Small intestine (tissue), 7 donors: ENCODE measurements at regions not wholly inside any gene's neighbourhood (a gene's known extent, or its start where the extent isn't known, plus 50 kb on each side); places are given as distances from the start of the nearest gene placed in this dataset.

Source experiments
- DNase-seq, 2 donors: peaks; one replicate each; pipeline versions ENCODE4 v3.0.0 to v3.0.0-alpha.2; 2013
- FAIRE-seq: peaks from 2 replicates; lab custom pipeline; 2012; peaks lifted over from hg19 to GRCh38; lab: Jason Lieb, UNC
- H3K27ac ChIP-seq, 3 donors: one replicate each; pipeline ENCODE4 v1.5.1; 2013; ENCODE audit warnings: low read length in 2 of 3, mild to moderate bottlenecking in 2 of 3, control low read depth in 1 of 3, inconsistent platforms in 1 of 3, low read depth in 1 of 3, moderate library complexity in 1 of 3
- H3K27me3 ChIP-seq, 3 donors: one replicate each; pipeline ENCODE4 v1.6.1; 2013; ENCODE audit warnings: low read length in 3 of 3, inconsistent platforms in 1 of 3; ENCODE audit not compliant: control insufficient read depth in 3 of 3, insufficient read depth in 3 of 3
- H3K36me3 ChIP-seq, 3 donors: one replicate each; pipeline ENCODE4 v1.6.1; 2013; ENCODE audit warnings: low read length in 3 of 3, inconsistent platforms in 1 of 3, low read depth in 1 of 3, mild to moderate bottlenecking in 1 of 3, moderate library complexity in 1 of 3; ENCODE audit not compliant: control insufficient read depth in 3 of 3, insufficient read depth in 2 of 3
- H3K4me1 ChIP-seq, 3 donors: one replicate each; pipeline ENCODE4 v1.6.1; 2013; ENCODE audit warnings: low read length in 2 of 3, inconsistent platforms in 1 of 3, low read depth in 1 of 3, mild to moderate bottlenecking in 1 of 3, moderate library complexity in 1 of 3; ENCODE audit not compliant: control insufficient read depth in 3 of 3, insufficient read depth in 2 of 3
- H3K4me3 ChIP-seq, 3 donors: one replicate each; pipeline ENCODE4 v1.5.1; 2013; ENCODE audit warnings: low read length in 3 of 3, control low read depth in 1 of 3, inconsistent platforms in 1 of 3, low read depth in 1 of 3, mild to moderate bottlenecking in 1 of 3, moderate library complexity in 1 of 3
- H3K9me3 ChIP-seq, 2 donors: one replicate each; pipeline ENCODE4 v1.6.1; 2013; ENCODE audit warnings: low read depth in 1 of 2, low read length in 1 of 2; ENCODE audit not compliant: control insufficient read depth in 2 of 2, insufficient read depth in 1 of 2
- WGBS, 3 donors: extraction: QIAGEN DNeasy Blood & Tissue Kit; methylation state at CpG; one replicate each; pipeline ENCODE4 v1.1.7; 2013; 5-methylcytosine and 5-hydroxymethylcytosine counted together
- donor health status: healthy with polysubstance abuse.
- donor health status: control.
- donor health status: control.
- donor health status: Bipolar disorder and iron deficiency.
- donor health status: healthy.

- H3K27me3 ChIP-seq: peaks cover 0 to 2% (median 0%) of the 10 kb centered on the region in 3 donors
- no peaks in the 10 kb centered on the region for H3K9me3 ChIP-seq
- H3K36me3 ChIP-seq: no peaks in the 10 kb centered on the region
- no peaks in the 10 kb centered on the region for H3K4me1 ChIP-seq
- H3K27ac ChIP-seq: no peak overlapping the region
- no peak for FAIRE-seq
- no peak overlapping the region for H3K4me3 ChIP-seq
- DNase-seq: no peak
- 52 to 79% (median 65%) methylated on average over 5 of the region's 5 CpGs for whole genome bisulfite sequencing, 3 donors
These were observed 93.1 kb upstream of the HEY2 start for GRCh38 chr6:125656287-125656870.

DNA sequence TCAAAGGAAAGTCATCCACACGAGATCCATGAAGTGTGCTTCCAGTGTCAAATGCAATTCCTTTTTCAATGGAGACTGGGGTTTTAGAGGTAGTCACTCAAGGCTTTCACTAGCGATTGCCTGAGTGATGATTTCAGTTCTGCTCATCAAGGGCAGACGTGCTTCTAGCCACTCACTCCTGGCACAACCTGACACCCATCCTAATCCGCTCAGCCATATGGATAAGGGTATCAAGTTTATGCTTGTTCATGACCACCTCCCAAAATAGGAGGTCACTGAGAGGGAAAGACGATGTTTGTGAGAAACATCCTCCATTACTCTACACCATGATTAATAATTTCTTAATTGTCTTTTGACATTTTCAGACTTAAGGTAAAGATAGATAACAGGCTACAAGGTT lies 91.3 kb upstream of the HEY2 start:
- H3K27ac ChIP-seq: no peak overlapping the region
- peaks cover 0 to 2% (median 0%) of the 10 kb centered on the region in 3 donors for H3K27me3 ChIP-seq
- 62 to 74% (median 64%) methylated on average over 5 of the region's 5 CpGs for WGBS, 3 donors
- no peak overlapping the region for H3K4me3 ChIP-seq
- no peak for DNase-seq
- no peaks in the 10 kb centered on the region for H3K4me1 ChIP-seq
- no peaks in the 10 kb centered on the region for H3K9me3 ChIP-seq
- H3K36me3 ChIP-seq: no peaks in the 10 kb centered on the region
- FAIRE-seq: no peak

DNA sequence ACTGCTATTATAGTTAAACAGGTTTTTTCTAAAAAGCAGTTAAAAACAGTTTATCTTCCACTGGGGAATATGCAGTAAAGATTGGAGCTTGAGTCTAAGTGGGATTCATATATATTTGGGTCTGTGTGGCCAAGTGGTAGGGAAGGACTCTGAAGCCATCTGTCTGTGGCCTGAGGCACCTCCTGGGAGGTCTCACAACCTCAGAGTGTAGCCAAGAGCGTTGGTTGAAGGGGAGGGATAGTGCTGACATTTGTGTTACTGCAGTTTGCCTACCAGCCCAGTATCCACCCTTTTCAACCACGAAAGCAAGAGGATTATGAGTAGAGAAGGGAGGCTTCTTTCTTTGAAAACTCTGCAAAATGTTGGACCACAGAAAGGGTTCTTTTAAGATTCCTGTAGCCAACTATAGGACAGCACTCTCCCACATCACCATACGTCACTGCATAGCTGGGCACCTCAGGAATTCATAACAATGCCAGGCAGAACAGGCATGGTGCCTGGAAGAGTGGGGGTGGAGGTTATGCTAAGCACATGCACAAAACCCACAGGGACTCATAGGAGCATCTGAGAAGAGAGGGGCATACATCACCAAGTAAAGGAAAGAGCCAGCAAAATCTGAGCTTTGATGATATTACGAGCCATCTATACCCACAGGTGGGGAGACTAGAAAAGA lies 90.5 kb upstream of the HEY2 start:
- 54 to 66% (median 60%) methylated on average over 4 of the region's 4 CpGs for WGBS, 3 donors
- Histone ChIP-seq H3K4me3 (no peak overlapping the region), H3K9me3 (no peaks in the 10 kb centered on the region), H3K27me3 (peaks cover 0 to 2% (median 0%) of the 10 kb centered on the region in 3 donors), H3K27ac (no peak overlapping the region), H3K4me1 (no peaks in the 10 kb centered on the region), H3K36me3 (no peaks in the 10 kb centered on the region)
- no peak for DNase-seq
- no peak for FAIRE-seq

DNA sequence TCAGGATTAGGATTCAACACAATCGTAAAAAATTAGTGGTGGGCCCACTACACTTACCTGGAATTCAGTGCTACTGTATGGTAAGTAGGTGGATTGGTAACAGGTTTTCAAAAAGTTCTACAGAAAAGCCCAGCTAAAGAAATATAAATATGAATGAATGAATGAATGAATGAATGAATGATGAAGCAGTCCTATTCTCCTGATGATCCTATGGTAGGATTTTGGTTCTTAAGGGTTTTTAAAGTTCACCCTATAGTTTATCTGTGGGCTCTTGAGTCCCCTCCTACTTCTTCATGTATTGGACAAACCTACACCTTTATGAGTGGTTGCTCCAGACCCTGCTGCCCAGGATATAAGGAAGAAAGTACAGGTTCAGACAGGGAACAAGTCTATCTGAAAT lies 89.5 kb upstream of the HEY2 start:
- Histone ChIP-seq H3K36me3 (no peaks in the 10 kb centered on the region), H3K27me3 (peaks cover 0 to 2% (median 0%) of the 10 kb centered on the region in 3 donors), H3K4me1 (no peaks in the 10 kb centered on the region), H3K9me3 (no peaks in the 10 kb centered on the region), H3K27ac (no peak overlapping the region), H3K4me3 (no peak overlapping the region)
- FAIRE-seq (no peak), DNase-seq (no peak)
- WGBS, 3 donors: 79 to 91% (median 82%) methylated on average over 1 of the region's 1 CpG

GRCh38 chr6:125662296-125662695 lies 87.1 kb upstream of the HEY2 start:
- no peak for FAIRE-seq
- 54 to 71% (median 56%) methylated on average over 4 of the region's 4 CpGs for WGBS, 3 donors

DNA sequence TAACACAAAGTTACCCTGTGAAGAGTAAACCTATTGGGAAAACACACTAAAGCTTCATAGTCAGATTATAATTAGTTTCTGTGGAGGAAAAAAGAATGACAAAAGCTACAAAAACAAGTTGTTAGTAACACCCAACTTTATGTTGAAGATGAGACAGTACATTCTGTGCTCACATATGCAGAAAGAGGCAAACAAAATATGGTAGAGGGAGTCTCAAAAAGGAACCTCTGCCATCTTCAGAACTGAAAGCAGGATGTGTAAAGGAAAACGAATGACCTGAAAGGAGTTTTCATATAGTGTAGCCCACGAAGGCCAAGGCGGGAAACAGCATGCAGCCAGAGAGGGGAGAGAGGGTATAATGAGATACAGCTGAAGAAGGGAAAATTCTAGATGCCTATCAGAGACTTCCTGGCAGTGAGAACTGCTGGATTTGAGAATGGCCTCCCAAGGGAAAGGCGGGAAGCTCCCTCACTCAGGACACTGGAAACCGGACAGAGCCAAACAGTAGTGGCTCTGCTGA lies 84.1 kb upstream of the HEY2 start:
- Histone ChIP-seq H3K36me3 (no peaks in the 10 kb centered on the region), H3K4me1 (no peaks in the 10 kb centered on the region), H3K4me3 (no peak overlapping the region), H3K27ac (no peak overlapping the region), H3K9me3 (no peaks in the 10 kb centered on the region), H3K27me3 (peaks cover 0 to 2% (median 0%) of the 10 kb centered on the region in 3 donors)
- DNase-seq (no peak), FAIRE-seq (no peak)
- 73 to 76% (median 74%) methylated on average over 5 of the region's 5 CpGs for WGBS, 3 donors

More at GRCh38 chr6:125662296-125662695, 87.1 kb upstream of the HEY2 start:
- no peaks in the 10 kb centered on the region for H3K27me3 ChIP-seq
- no peaks in the 10 kb centered on the region for H3K36me3 ChIP-seq
- H3K4me1 ChIP-seq: no peaks in the 10 kb centered on the region
- no peaks in the 10 kb centered on the region for H3K9me3 ChIP-seq
- no peak for DNase-seq
- no peak overlapping the region for H3K4me3 ChIP-seq
- no peak overlapping the region for H3K27ac ChIP-seq

DNA sequence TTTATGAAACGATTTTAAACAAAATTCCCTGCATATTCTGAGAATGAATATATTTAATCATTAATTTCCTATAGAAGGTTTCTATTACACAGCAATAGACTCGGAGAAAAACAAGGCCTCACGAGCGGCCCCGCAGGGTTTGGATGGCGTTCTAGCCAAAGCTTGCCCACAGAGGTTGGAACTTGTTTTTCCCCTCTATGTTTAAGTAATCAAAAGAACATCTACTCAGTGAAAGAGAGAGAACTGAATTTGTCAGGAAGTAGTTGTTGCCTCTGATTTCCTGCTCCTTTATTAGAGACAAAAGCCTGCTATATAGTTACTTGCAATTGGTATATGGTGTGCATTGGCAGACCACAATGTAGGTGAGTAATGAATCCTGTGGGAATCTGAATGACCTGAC lies 82.1 kb upstream of the HEY2 start:
- Histone ChIP-seq H3K9me3 (no peaks in the 10 kb centered on the region), H3K4me3 (no peak overlapping the region), H3K27me3 (peaks cover 0 to 5% (median 0%) of the 10 kb centered on the region in 3 donors), H3K4me1 (no peaks in the 10 kb centered on the region), H3K27ac (no peak overlapping the region), H3K36me3 (no peaks in the 10 kb centered on the region)
- 87 to 91% (median 87%) methylated on average over 6 of the region's 6 CpGs for WGBS, 3 donors
- DNase-seq (no peak), FAIRE-seq (no peak)

DNA sequence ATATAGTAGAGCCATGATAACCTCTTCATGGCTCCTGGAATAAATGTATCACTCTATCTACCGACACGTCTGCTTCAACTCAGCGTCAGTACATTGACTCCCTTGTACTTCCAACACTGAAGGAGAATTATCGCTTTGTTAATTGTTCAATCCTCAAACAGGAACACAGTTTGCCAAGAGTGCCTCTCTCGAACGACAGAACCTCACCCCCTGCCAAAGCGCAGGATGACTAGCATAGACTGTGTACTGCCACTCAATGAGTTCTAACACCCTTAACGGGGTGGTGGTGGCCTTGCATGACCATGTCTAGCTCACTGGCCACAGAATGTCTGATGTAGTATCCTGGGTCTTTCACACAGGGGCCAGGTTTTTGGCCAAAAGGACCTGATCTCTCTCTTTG lies 81.4 kb upstream of the HEY2 start:
- Histone ChIP-seq H3K4me1 (no peaks in the 10 kb centered on the region), H3K27me3 (peaks cover 0 to 5% (median 0%) of the 10 kb centered on the region in 3 donors), H3K36me3 (no peaks in the 10 kb centered on the region), H3K27ac (no peak overlapping the region), H3K9me3 (no peaks in the 10 kb centered on the region), H3K4me3 (no peak overlapping the region)
- 92 to 95% (median 93%) methylated on average over 8 of the region's 8 CpGs for WGBS, 3 donors
- FAIRE-seq (no peak), DNase-seq (no peak)
